ENCODE measurements at regions not wholly inside any gene's neighbourhood (a gene's known extent, or its start where the extent isn't known, plus 50 kb on each side); places are given as distances from the start of the nearest gene placed in this dataset.

- TF ChIP-seq EZH2 (IDR thresholded peaks at IDR 0.05; ENCODE audit: borderline replicate concordance, low read depth, low read length, severe bottlenecking): no peak
- TF ChIP-seq CTCF (IDR thresholded peaks at IDR 0.05; ENCODE audit: borderline replicate concordance, extremely low read depth, low read length, poor library complexity, severe bottlenecking): no peak
Measured at GRCh38 chr5:72628771-72629371, 121.7 kb upstream of the ZNF366 start.
